Stimulated activated CD4-positive, alpha-beta T cell treated with anti-CD3 and anti-CD28 coated beads, TNF-alpha, amount 100 ng/mL, for 24 hours (primary cell): ENCODE measurements at regions not wholly inside any gene's neighbourhood (a gene's known extent, or its start where the extent isn't known, plus 50 kb on each side); places are given as distances from the start of the nearest gene placed in this dataset.
A peak's percentile ranks its signal among the peaks of the same experiment; 100 is the strongest.
"Not testable (repeated sequence)": the region's sequence is repeated elsewhere in the genome, so short reads cannot be mapped to it uniquely, and the experiment has no call there.

Experiments used
- DNase-seq, 3 experiments: peaks; one replicate each; pipeline ENCODE4 v3.0.0-alpha.2; 2020; ENCODE audit warnings: low read depth in 3 of 3

DNA sequence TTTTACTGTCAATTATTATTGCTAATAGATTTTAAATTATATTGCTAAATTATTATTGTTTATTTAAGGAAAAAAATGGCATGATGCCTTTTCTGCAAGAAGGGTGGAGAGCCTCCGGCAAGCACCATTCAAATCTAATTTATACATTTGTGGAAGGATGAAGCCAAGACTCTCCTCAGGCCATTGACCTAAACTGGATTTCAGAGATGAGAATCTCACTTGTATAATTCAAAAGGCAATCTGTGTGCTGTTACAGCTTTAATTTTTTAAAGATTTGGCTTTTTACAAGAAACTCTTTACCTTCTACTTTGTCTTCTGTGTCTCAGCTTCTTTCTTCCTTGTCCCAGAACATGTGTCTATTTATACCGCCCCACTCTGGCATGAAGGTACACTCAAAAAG, 722.5 kb downstream of the ETS1 start:
- DNase-seq: no peak

DNA sequence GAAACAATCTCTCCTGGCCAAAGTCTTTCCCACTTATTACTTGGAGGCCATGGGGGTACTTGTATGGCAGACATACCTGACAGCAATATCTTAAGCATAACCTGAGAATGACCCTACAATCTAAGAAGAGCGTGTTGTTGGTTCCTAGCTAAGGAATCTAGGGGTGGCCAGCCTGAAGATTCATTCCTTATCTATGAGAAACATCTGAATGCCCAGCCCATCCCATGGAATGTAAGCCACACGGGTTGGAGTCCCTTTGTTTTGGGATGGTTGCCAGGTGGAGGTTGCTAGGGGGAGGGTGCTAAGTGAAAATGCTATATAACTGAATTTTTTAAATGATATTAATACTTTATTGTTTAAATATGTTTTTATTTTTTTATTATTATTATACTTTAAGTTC, 725.0 kb downstream of the ETS1 start:
- no peak for DNase-seq

DNA sequence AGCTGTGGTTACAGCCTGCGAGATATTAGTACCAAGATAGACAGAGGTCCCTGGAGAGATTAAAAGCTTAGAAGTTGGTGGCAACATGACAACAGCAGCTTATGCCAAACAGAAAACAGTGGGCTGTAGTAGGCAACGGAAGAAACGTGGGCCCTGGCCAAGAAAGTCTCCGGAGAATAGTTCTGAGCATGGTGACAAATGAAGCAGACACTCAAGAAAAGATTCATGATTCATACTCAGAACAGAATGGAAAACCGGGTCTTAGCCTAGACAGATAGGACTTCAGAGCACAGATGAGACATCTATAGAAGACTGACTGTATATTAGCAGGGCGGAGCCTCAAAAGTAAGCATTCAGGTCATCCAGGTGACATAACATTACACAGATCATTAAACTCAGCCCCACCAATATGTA, 727.4 kb downstream of the ETS1 start:
- no peak for DNase-seq

DNA sequence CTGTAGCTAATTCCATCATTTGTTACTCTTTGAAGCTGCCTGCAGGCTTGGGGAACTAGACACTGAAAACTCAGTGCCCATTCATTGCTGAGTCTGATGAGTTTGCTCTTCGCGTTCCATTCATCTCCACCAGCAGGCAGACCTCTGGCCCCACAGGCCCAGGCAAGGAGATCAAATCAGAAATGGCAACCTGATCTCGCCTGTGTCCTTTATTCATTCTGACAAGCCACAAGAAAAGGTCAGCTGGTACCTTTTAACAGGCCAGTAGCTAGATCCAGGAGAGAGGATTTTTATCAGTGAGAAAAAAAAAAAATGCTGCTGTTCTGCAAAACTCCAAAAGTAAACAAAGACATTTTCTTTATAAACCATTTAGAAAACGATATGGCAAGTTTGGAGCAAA, 742.5 kb downstream of the ETS1 start:
- no peak for DNase-seq

DNA sequence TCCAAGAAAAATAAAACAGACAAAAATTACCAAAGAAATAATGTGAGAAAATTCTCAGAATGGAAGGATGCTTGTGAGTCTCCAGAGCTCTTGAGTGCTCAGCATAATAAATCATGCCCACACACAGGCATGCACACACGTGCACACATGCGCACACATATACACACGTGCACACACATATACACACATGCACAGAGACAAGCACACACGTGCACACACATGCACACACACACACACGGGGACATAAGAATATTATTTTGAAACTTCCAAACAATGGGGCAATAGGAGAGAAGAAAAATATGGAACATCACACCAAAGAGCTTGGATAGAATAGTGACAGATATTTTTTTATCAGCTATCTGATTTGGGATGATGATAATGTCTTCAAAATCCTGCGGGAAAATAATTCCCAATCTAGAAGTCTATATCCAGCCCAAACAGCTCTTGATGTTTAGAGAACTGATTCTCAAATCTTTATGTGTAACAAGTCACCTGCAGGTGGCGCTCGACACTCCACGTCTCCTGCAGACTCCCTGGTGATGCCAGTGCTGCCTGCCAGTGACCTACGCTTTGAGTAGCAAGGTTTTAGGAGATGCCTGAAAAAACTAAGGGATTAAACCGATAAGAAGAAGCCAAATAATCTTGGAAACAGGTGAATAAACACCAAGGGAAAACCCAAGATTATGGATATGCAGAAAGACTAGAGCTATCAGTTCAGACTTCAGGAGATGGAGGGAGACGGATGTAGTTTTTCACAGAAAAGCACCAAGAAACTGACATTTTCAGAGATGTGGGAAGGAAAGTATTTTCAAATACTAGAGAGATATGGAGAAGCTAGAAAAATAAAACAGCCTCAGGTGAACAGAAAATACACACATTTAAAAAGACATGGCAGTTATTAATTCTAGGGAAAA, 743.6 kb downstream of the ETS1 start:
- peak; percentile 29 to 69 (median 47) for DNase-seq

DNA sequence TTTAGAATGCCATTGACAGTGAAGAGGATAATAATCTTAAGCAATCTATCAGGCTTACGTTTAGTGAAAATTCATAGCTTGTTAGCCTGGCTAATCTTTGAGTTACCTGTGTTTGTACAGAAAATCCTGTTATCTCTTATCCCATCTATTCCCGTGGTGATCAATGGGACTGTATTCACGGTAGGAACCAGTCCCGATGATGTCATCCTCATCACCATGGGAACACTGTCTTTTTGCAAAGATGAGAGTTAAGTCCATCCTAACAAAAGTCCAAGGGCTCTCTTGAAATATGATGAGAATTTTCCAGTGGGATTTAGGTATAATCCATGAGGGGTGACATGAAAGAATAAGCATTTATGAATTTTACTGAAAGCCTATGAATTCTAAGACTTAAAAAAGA, 762.2 kb downstream of the ETS1 start:
- DNase-seq: no peak

DNA sequence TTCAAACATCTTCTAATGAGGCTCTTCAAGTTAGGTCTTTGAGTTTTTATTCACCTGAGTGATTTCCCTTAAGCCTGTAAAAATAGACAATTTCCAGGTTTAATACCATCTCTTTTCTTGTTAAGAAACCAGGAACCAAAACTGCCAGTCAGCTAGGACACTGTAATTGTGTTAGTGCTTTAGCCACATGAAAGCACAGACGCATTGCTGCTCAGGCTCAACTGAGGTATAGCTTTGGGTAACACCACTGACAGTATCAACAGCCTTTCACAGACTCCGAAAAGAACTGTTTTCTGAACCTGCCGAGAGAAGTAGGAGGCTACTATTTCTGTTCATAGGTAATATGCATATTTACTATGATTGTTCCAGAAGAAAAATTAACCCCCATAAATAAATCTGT, 768.7 kb downstream of the ETS1 start:
- no peak for DNase-seq

DNA sequence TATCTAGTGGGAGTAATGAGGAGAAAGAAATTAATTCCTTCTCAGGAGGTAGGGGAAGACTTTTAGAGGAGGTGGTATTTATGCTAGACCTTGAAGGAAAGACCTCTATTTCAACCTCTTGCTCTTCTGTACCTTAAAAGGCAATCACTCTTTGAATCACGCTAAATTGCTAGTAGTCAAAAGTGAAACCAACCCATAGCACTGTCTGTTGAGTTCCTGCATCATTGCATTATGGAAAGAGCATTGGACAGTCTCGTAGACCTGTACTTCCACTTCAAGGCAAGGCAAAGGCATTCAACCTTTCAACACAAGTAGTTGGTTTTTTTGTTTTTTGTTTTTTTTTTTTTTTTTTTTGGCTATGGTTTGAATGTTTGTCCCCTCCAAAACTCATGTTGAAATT, 770.4 kb downstream of the ETS1 start:
- DNase-seq: no peak

DNA sequence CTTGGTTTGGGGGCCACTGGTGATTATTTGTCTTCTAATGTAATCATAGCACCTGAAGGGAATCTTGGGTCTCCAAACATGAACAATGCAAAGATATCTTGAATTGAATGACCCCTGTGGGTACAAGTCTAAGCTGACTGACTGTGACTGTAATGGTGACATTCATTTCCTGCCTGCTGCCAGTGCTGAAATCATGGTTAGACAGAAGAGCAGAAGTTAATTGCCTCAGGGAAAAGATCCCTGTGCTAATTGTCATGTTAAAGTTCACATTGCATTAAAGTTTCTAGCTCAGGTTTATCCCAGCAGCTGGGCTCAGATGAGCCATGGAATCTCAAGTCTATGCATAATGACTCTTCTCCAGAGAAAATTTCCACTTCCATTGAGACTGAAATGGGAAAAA, 772.0 kb downstream of the ETS1 start:
- DNase-seq: no peak

DNA sequence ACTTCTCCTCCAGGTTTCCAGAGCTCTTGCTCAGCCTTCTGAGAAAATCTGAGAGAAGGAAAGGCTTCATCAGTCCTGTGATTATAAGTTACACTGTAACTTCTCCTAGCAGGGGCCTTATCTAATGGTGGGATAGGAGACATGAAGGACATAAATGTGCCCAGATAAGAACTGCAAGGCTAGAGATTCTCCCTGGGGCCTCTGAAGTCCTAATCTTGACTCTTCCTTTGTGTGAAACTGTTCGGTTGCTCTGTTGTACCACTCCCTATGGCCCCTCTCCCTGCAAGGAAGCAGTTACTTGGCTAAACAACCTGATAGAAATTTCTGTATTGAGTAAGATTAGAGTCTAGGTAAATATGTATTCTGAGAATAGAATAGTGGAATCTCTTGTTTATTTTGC, 780.9 kb downstream of the ETS1 start:
- DNase-seq: no peak

DNA sequence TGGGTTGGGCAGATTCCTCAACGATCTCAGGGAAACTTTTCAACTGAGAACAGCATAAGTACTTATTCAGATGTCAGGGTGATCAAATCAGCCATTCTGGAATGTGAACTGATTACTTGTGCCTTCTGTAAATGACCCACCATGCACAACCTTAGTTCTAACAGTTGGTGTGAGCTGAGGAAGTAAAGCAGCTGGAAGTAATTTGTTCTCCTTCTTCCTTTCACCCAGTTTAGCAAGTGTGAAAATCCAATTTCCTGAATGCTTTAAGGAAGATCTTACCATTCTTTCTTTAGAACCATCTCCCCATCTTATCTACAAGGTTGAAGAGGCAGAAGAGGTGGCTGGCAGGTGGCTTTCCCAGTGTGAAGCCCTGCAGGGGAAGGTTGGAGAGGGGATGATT, 781.6 kb downstream of the ETS1 start:
- no peak for DNase-seq

DNA sequence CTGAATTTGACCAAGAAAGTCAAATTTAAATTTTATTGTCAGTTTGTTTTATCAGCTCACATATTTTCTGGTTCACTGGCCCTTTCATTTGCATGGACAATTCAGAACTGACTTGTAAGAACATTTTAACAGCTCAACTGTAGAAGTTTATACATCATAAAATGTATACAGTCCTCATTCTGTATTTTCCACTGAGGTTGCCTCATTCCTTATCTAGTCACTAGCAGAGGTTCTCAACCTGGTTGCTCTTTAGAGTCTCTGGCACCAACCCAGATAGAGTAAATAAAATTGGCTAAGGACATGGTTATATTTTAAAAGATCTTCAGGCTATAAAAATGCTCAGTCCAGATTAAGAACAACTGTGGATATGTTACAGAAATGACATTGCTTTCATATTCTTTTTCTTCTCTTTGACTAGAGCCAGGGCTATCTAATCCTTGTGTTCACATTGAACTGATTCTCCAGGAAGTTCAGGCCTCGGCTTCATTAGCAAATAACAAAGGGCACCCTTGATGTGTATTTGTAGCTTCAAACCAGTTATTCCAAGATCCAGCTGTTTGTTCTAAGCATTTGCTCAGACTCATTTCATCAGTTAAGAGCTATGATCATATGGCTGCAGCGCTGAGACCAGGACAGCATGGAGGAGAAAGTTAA, 782.5 kb downstream of the ETS1 start:
- no peak for DNase-seq

DNA sequence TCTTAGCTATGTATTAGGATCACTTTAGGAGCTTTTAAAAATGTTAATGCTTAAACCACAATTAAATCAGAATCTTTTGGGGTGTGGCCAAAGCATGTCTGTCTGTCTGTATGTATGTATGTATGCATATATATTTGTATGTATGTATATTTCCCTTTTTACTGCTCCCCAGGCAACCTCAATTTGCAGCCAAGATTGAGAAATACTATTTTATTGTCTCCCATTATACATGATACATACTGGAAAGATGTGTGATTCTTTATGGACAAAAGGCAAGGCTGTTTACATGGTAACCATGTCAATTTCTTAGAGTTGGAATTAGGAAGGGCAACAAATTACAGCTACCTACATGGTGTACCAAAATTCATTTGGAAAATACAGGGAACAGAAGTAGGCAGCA, 783.6 kb downstream of the ETS1 start:
- DNase-seq: no peak

DNA sequence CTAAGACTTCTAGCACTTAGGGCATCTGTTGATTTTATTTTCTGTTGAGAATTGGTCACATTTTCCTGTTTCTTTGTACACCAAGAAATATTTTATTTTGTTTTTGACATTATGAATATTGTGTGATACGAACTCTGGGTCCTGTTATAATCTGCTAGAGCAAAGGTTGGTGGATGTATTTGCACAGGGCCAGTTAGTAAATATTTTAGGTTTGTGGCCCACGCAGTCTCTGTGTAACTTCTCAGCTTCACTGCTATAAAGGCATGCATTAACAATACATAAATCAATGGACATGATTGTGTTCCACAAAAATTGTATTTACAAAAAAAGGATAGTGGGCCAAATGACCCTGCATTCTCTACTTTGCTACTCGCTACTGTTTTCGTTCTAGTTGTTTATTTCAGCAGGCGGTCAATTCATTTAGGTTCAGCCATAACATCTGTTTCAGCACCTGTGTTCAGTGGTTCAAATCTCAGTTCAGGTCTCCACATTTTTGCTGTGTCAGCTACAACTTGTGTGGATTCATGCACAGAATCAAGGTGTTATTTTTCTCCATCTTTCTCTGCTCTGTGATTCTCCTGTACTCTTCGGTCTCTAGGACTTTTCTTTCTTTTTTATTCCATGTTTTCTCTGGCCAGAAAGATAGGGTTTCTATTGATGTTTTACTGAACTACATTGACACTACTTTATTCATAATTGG, 786.2 kb downstream of the ETS1 start:
- no peak for DNase-seq

DNA sequence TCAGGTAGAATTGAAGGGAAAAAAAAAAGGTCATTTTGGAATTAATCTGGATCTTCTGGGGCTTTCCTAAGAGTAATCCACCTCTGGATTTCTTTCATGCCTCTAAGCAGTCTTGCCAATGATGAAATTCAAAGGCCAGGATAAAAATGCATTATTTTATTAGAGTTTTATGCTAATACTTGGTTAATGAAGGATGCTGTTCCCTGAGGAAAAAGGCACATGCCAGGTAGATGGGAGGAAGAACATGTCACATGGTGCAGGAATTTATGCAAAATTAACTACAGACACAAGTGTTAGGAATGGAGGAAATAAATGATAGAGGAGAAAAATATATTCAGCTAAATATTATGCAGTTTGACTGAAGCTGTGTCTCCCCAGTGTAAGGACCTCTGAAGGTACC, 792.0 kb downstream of the ETS1 start:
- no peak for DNase-seq

DNA sequence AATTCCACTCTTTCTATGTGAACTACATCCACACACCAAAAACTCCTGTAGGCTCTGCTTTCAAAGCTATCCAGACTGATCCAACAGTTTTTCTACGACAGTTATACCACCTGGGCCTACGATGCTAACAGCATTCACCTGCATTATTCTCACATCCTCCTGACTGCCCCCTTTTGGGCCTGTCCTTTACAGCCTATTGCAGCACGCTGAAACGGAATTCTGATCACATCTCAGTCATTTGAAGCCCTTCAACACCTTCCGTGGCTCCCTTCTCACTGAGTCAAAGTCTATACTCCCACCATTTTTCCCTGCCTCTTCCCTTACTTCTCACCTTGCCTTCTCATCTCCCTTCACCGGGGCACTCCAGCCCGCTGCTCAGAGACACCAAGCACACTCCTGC, 791.3 kb upstream of the KIRREL3 start:
- DNase-seq: no peak

DNA sequence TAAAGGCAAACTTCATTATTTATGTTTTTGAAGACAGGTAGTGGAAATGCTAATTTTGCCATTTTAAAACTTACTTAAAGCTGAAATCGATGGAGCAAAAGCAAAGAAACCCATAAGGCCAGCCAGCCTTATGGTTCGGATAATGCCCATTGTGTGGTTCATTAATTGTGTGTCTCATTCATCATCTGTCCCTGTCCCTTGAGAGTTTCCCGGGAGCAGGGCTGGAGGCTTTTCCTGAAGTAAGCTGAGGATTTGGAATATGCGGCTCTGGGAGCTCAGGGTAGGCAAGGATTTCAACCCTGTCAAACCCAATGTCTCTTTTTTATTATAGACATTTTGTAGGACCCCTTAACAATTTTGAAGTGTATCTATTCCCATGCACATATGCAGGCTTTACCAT, 790.0 kb upstream of the KIRREL3 start:
- no peak for DNase-seq

DNA sequence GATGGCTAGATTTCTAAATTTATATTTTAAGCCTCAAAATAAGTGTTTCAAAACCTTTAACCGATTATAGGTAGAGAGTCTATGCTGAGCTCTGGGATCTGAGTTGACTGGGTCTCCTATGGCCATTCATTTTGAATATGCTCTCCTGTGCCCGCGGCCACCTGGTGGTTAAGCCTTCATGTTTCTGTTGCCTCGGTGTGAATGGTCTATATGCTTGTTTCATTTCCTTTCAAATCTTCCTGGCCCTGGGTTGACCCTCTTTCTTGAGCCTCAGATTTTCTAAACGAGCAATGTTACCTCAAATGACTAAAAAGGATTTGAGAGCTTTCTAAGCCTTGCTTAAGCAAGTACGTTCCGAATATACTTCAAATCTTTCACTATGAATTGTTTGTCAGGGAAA, 789.4 kb upstream of the KIRREL3 start:
- DNase-seq: peak in 1 of 3 experiments; percentile 4

DNA sequence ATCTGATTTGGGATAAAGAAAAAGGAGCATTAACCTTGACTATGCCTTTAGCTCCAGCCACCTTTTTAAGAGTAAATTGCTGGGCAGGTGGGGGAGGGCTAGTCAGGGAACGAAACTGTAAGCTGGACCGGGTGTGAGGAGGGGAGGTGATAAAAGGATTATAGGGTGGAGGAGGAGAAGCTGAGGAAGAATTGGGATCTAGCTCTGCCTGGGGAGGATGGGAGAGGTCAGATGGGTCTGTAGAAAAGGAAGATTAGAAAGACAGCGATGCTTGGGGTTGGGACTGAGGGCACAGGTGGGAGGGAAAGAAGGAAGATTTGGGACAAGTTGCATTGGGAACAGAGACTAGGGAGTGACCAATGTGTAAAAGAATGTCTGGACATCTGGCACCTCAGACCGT, 772.4 kb upstream of the KIRREL3 start:
- not testable (repeated sequence) for DNase-seq

DNA sequence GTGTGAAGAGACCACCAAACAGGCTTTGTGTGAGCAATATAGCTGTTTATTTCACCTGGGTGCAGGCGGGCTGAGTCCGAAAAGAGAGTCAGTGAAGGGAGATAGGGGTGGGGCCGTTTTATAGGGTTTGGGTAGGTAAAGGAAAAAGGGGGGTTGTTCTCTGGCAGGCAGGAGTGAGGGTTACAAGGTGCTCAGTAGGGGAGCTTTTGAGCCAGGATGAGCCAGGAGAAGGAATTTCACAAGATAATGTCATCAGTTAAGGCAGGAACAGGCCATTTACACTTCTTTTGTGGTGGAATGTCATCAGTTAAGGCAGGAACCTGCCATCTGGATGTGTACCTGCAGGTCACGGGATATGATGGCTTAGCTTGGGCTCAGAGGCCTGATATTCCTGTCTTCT, 768.4 kb upstream of the KIRREL3 start:
- not testable (repeated sequence) for DNase-seq

DNA sequence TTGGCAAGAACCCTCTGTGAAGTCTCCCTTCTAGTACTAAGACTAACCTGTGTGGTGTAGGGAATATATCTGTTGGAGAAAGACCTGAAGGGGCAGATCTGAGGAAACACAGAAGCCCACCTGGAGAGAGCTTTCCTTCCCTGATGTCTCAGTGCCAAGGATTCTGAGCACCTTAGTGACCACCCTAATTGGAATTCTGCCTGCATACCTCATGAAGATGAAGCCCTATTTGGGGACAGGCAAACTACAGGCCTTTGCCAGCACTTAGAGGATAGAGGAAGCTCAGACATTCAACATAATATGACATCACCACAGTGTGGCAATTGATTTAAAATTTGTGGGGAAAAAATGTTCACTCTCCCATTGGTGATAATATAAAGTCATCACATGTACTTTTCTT, 766.2 kb upstream of the KIRREL3 start:
- no peak for DNase-seq

DNA sequence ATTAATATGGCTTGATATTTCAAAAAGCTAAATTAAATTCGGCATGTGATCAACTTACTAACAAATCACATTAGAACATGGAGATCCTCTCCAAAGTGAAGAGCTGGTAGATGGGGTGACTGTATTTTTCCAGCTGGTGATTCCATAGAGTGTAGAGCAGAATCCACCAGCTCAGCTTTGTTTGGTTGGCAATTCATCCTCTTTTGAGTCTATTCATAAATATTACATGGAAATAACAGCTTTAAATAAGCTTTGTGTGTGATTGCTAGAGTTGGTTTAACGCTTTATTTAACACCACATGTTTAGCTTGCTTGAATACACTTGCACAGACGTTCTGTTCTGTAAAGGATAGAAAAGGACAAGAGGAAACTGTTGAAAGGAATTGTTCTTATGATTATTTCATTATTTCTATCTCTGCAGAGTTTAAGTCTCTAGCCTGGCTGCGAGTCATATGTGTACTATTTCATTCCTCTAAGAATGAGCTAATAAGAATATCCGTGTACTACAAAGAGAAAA, 738.3 kb upstream of the KIRREL3 start:
- DNase-seq: no peak

DNA sequence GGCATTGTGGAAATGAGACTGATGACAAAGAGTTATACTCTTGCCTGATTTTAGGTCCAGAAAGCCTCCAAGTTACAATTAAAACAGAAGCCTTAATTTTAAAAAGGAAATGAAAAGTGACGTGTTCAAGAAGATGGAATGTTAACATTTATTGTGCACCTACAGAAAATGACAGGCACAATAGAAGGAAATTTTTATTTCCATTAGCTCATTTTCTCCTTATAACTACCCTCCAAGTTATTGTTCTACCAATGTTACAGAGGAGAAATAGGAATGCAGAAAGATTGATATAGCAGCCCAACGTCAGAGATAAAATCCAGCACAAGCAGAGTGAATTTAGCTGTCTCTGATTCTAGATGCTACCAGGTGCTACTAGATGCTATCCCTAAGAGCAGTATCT, 736.9 kb upstream of the KIRREL3 start:
- DNase-seq: no peak
